C4-2B (cell line): ENCODE measurements at regions not wholly inside any gene's neighbourhood (a gene's known extent, or its start where the extent isn't known, plus 50 kb on each side); places are given as distances from the start of the nearest gene placed in this dataset.

Experiments
- ZFX ChIP-seq: fragments of 450-650 bp; IDR thresholded peaks from 2 replicates; pipeline ENCODE4 v1.6.1; 2017
- TF ChIP-seq, protein P1 (sequence below): fragments of 450-650 bp; conservative IDR thresholded peaks from 2 replicates; pipeline ENCODE4 v1.5.1; 2017; ENCODE audit warnings: mild to moderate bottlenecking

DNA sequence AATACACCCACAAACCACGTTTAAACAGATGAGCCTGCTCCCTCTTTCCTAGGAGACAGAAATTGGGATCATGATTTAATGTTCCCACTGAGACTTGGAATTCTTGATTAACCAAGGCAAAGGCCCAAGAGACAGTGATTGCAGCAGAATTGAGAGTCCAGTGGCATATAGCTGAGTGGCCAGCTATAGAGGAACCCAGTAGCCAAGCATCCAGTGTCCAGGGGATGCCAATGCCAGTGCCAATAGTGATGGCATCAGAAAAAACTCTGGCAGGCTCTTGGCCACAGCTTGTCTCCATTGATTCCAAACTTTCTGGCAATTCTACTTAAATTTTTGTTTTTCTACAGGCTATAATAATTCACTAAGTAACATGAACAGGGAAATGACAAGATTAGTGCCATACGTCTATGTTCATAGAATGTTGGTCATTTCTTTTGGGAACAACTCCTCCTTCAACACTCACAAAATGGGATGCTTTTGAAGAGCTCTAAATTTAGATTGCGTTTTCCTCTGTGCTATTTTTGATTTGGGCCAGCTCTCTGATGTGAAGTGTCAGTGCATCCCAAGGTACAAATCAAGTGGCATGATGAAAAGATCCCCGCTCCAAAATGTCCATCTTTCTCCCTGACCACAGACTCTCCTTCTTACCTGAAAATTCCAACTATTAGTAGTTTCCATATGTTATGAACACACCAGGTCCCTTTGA, 83.1 kb upstream of the A1CF start:
- TF ChIP-seq, protein P1, sequence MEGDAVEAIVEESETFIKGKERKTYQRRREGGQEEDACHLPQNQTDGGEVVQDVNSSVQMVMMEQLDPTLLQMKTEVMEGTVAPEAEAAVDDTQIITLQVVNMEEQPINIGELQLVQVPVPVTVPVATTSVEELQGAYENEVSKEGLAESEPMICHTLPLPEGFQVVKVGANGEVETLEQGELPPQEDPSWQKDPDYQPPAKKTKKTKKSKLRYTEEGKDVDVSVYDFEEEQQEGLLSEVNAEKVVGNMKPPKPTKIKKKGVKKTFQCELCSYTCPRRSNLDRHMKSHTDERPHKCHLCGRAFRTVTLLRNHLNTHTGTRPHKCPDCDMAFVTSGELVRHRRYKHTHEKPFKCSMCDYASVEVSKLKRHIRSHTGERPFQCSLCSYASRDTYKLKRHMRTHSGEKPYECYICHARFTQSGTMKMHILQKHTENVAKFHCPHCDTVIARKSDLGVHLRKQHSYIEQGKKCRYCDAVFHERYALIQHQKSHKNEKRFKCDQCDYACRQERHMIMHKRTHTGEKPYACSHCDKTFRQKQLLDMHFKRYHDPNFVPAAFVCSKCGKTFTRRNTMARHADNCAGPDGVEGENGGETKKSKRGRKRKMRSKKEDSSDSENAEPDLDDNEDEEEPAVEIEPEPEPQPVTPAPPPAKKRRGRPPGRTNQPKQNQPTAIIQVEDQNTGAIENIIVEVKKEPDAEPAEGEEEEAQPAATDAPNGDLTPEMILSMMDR = no peak
- no peak for TF ChIP-seq ZFX
